ENCODE measurements at regions not wholly inside any gene's neighbourhood (a gene's known extent, or its start where the extent isn't known, plus 50 kb on each side); places are given as distances from the start of the nearest gene placed in this dataset.

- peaks cover 4 to 5% of the 10 kb centered on the region in 2 donors for H3K9me3 Mint-ChIP-seq
- ATAC-seq (no peak), DNase-seq (no peak)
- no peak overlapping the region for H3K27ac Mint-ChIP-seq
- H3K27me3 Mint-ChIP-seq = no peaks in the 10 kb centered on the region
- H3K4me1 Mint-ChIP-seq = no peaks in the 10 kb centered on the region
- H3K4me3 Mint-ChIP-seq = no peak overlapping the region
Observed at GRCh38 chr20:11118802-11119380, 445.1 kb upstream of the JAG1 start.

GRCh38 chr20:11119573-11119972 is 445.8 kb upstream of the JAG1 start:
- Mint-ChIP-seq H3K27me3 (no peaks in the 10 kb centered on the region), H3K9me3 (peaks cover 9 to 12% of the 10 kb centered on the region in 2 donors), H3K4me3 (no peak overlapping the region), H3K27ac (no peak overlapping the region), H3K4me1 (no peaks in the 10 kb centered on the region)
- DNase-seq (no peak), ATAC-seq (no peak)

- Mint-ChIP-seq H3K27me3 (no peaks in the 10 kb centered on the region), H3K9me3 (peaks cover 7 to 13% of the 10 kb centered on the region in 2 donors), H3K4me1 (no peaks in the 10 kb centered on the region), H3K4me3 (no peak overlapping the region), H3K27ac (no peak overlapping the region)
- DNase-seq (no peak), ATAC-seq (no peak)
Observed at GRCh38 chr20:11120431-11120830, 446.6 kb upstream of the JAG1 start.

- Mint-ChIP-seq H3K27ac (no peak overlapping the region), H3K4me3 (no peak overlapping the region), H3K27me3 (no peaks in the 10 kb centered on the region), H3K9me3 (peaks cover 12 to 13% of the 10 kb centered on the region in 2 donors), H3K4me1 (no peaks in the 10 kb centered on the region)
- DNase-seq (no peak), ATAC-seq (no peak)
Observed at GRCh38 chr20:11124849-11125505, 451.2 kb upstream of the JAG1 start.

GRCh38 chr20:11128220-11128718 is 454.5 kb upstream of the JAG1 start:
- no peak overlapping the region for H3K27ac Mint-ChIP-seq
- no peaks in the 10 kb centered on the region for H3K4me1 Mint-ChIP-seq
- peaks cover 13 to 16% of the 10 kb centered on the region in 2 donors for H3K9me3 Mint-ChIP-seq
- H3K27me3 Mint-ChIP-seq = no peaks in the 10 kb centered on the region
- DNase-seq (no peak), ATAC-seq (no peak)
- H3K4me3 Mint-ChIP-seq = no peak overlapping the region

- Mint-ChIP-seq H3K27me3 (no peaks in the 10 kb centered on the region), H3K4me3 (no peak overlapping the region), H3K27ac (no peak overlapping the region), H3K4me1 (no peaks in the 10 kb centered on the region), H3K9me3 (peaks cover 9 to 16% of the 10 kb centered on the region in 2 donors)
- ATAC-seq (no peak), DNase-seq (no peak)
Observed at GRCh38 chr20:11128721-11129120, 454.9 kb upstream of the JAG1 start.

GRCh38 chr20:11130554-11131166 is 456.9 kb upstream of the JAG1 start:
- no peaks in the 10 kb centered on the region for H3K27me3 Mint-ChIP-seq
- ATAC-seq (no peak), DNase-seq (no peak)
- H3K4me1 Mint-ChIP-seq = no peaks in the 10 kb centered on the region
- no peak overlapping the region for H3K27ac Mint-ChIP-seq
- H3K9me3 Mint-ChIP-seq = peaks cover 0 to 12% of the 10 kb centered on the region in 2 donors
- no peak overlapping the region for H3K4me3 Mint-ChIP-seq

- ATAC-seq = no peak
- peaks cover 0 to 5% of the 10 kb centered on the region in 2 donors for H3K9me3 Mint-ChIP-seq
- H3K4me1 Mint-ChIP-seq = no peaks in the 10 kb centered on the region
- DNase-seq = no peak
- no peak overlapping the region for H3K4me3 Mint-ChIP-seq
- no peaks in the 10 kb centered on the region for H3K27me3 Mint-ChIP-seq
- no peak overlapping the region for H3K27ac Mint-ChIP-seq
Observed at GRCh38 chr20:11132819-11133415, 459.1 kb upstream of the JAG1 start.

- peaks cover 0 to 10% of the 10 kb centered on the region in 2 donors for H3K9me3 Mint-ChIP-seq
- H3K4me3 Mint-ChIP-seq = no peak overlapping the region
Observed at GRCh38 chr20:11136691-11137090, 462.9 kb upstream of the JAG1 start.

GRCh38 chr20:11137688-11138087 is 463.9 kb upstream of the JAG1 start:
- Mint-ChIP-seq H3K27me3 (no peaks in the 10 kb centered on the region), H3K27ac (no peak overlapping the region), H3K9me3 (peaks cover 9 to 15% of the 10 kb centered on the region in 2 donors), H3K4me1 (no peaks in the 10 kb centered on the region), H3K4me3 (no peak overlapping the region)
- no peak for DNase-seq
- no peak for ATAC-seq

More at GRCh38 chr20:11136691-11137090, 462.9 kb upstream of the JAG1 start:
- DNase-seq (no peak), ATAC-seq (no peak)
- Mint-ChIP-seq H3K27ac (no peak overlapping the region), H3K4me1 (no peaks in the 10 kb centered on the region), H3K27me3 (no peaks in the 10 kb centered on the region)

- H3K9me3 Mint-ChIP-seq = peaks cover 13 to 18% of the 10 kb centered on the region in 2 donors
- no peak overlapping the region for H3K4me3 Mint-ChIP-seq
- H3K4me1 Mint-ChIP-seq = no peaks in the 10 kb centered on the region
- ATAC-seq (no peak), DNase-seq (no peak)
- H3K27me3 Mint-ChIP-seq = no peaks in the 10 kb centered on the region
- H3K27ac Mint-ChIP-seq = no peak overlapping the region
Observed at GRCh38 chr20:11140359-11140758, 466.6 kb upstream of the JAG1 start.

GRCh38 chr20:11143481-11143880 is 469.7 kb upstream of the JAG1 start:
- Mint-ChIP-seq H3K9me3 (peaks cover 11 to 13% of the 10 kb centered on the region in 2 donors), H3K4me3 (no peak overlapping the region), H3K4me1 (no peaks in the 10 kb centered on the region), H3K27ac (no peak overlapping the region), H3K27me3 (no peaks in the 10 kb centered on the region)
- DNase-seq (no peak), ATAC-seq (no peak)

GRCh38 chr20:11144114-11144950 is 470.5 kb upstream of the JAG1 start:
- Mint-ChIP-seq H3K4me1 (no peaks in the 10 kb centered on the region), H3K9me3 (peaks cover 11 to 13% of the 10 kb centered on the region in 2 donors), H3K27me3 (no peaks in the 10 kb centered on the region), H3K4me3 (no peak overlapping the region), H3K27ac (no peak overlapping the region)
- ATAC-seq (no peak), DNase-seq (no peak)

- H3K27me3 Mint-ChIP-seq = no peaks in the 10 kb centered on the region
Observed at GRCh38 chr20:11145616-11146015, 471.8 kb upstream of the JAG1 start.

GRCh38 chr20:11153819-11154218 is 480.0 kb upstream of the JAG1 start:
- Mint-ChIP-seq H3K9me3 (peaks cover 0 to 7% of the 10 kb centered on the region in 2 donors), H3K4me1 (no peaks in the 10 kb centered on the region), H3K4me3 (no peak overlapping the region), H3K27ac (no peak overlapping the region), H3K27me3 (no peaks in the 10 kb centered on the region)
- DNase-seq = no peak
- no peak for ATAC-seq

More at GRCh38 chr20:11145616-11146015, 471.8 kb upstream of the JAG1 start:
- Mint-ChIP-seq H3K4me1 (no peaks in the 10 kb centered on the region), H3K27ac (no peak overlapping the region), H3K9me3 (peaks cover 11 to 13% of the 10 kb centered on the region in 2 donors), H3K4me3 (no peak overlapping the region)
- ATAC-seq (no peak), DNase-seq (no peak)

Measured in stimulated activated naive CD8-positive, alpha-beta T cell treated with anti-CD3 and anti-CD28 coated beads, Interleukin-15, amount 100 ng/mL, for 72 hours (primary cell).